Tibial nerve (tissue), 3 donors: ENCODE measurements at regions not wholly inside any gene's neighbourhood (a gene's known extent, or its start where the extent isn't known, plus 50 kb on each side); places are given as distances from the start of the nearest gene placed in this dataset.

ENCODE experiments used
- CTCF ChIP-seq, 5 experiments: fragments of 200-600 bp in 3 of 5; fragments of 450-650 bp in 2 of 5; sonication (generic) in 3 of 5; IDR thresholded peaks; one replicate each; pipeline ENCODE4 v1.5.1; 2016 to 2019; ENCODE audit warnings: antibody characterized with exemption in 5 of 5, mild to moderate bottlenecking in 3 of 5, moderate library complexity in 2 of 5
- POLR2A ChIP-seq, 2 donors: fragments of 450-650 bp; IDR thresholded peaks; one replicate each; pipeline ENCODE4 v1.6.1; 2017; ENCODE audit warnings: antibody characterized with exemption in 2 of 2, mild to moderate bottlenecking in 2 of 2, moderate library complexity in 2 of 2

- no peak for TF ChIP-seq CTCF (IDR thresholded peaks at IDR 0.05)
- no peak for TF ChIP-seq POLR2A (IDR thresholded peaks at IDR 0.05)
Observed at GRCh38 chr4:128519163-128519830, 231.7 kb upstream of the PGRMC2 start.
